Hepatocyte (in vitro differentiated cells): ENCODE measurements at regions not wholly inside any gene's neighbourhood (a gene's known extent, or its start where the extent isn't known, plus 50 kb on each side); places are given as distances from the start of the nearest gene placed in this dataset.

Experiments used
- DNase-seq: peaks from one replicate; pipeline ENCODE4 v3.0.0-alpha.2; 2016; ENCODE audit warnings: low spot score
- H2AFZ ChIP-seq: fragments of 200-600 bp; sonication (generic); 2 replicates; pipeline ENCODE4 v1.6.0; 2016; ENCODE audit warnings: antibody characterized with exemption, mild to moderate bottlenecking
- H3K27ac ChIP-seq: fragments of 200-600 bp; sonication (generic); 2 replicates; pipeline ENCODE4 v1.5.1; 2016; ENCODE audit warnings: mild to moderate bottlenecking
- H3K27me3 ChIP-seq: fragments of 200-600 bp; sonication (generic); 2 replicates; pipeline ENCODE4 v1.6.1; 2016
- H3K36me3 ChIP-seq: fragments of 200-600 bp; sonication (generic); replicated peaks from 2 replicates; pipeline ENCODE4 v1.5.1; 2016; ENCODE audit warnings: low read depth; ENCODE audit not compliant: insufficient read depth
- H3K4me1 ChIP-seq: fragments of 200-600 bp; sonication (generic); 2 replicates; pipeline ENCODE4 v1.5.1; 2016; ENCODE audit warnings: mild to moderate bottlenecking, moderate library complexity; ENCODE audit not compliant: insufficient read depth
- H3K4me2 ChIP-seq: fragments of 200-600 bp; sonication (generic); 2 replicates; pipeline ENCODE4 v1.6.0; 2016
- H3K4me3 ChIP-seq: fragments of 200-600 bp; sonication (generic); 2 replicates; pipeline ENCODE4 v1.5.1; 2016; ENCODE audit warnings: mild to moderate bottlenecking
- H3K79me2 ChIP-seq: fragments of 200-600 bp; sonication (generic); 2 replicates; pipeline ENCODE4 v1.6.0; 2017; ENCODE audit warnings: mild to moderate bottlenecking
- H3K9me2 ChIP-seq: fragments of 200-600 bp; sonication (generic); replicated peaks from 2 replicates; pipeline ENCODE4 v1.6.0; 2017; ENCODE audit warnings: mild to moderate bottlenecking; ENCODE audit not compliant: insufficient read depth
- H3K9me3 ChIP-seq: fragments of 200-600 bp; sonication (generic); 2 replicates; pipeline ENCODE4 v1.5.1; 2016; ENCODE audit warnings: low read depth, mild to moderate bottlenecking
- H4K20me1 ChIP-seq: fragments of 200-600 bp; sonication (generic); 2 replicates; pipeline ENCODE4 v1.6.0; 2016; ENCODE audit warnings: mild to moderate bottlenecking; ENCODE audit not compliant: insufficient read depth, poor library complexity, severe bottlenecking
- EZH2 ChIP-seq: fragments of 200-600 bp; sonication (generic); IDR thresholded peaks from 2 replicates; pipeline ENCODE4 v1.6.1; 2016; ENCODE audit warnings: antibody characterized with exemption, mild to moderate bottlenecking, borderline replicate concordance
- EZH2phosphoT487 ChIP-seq: fragments of 200-600 bp; sonication (generic); IDR thresholded peaks from one replicate; pipeline ENCODE4 v1.6.1; 2018; ENCODE audit warnings: antibody characterized with exemption, mild to moderate bottlenecking, low read depth, moderate library complexity; ENCODE audit not compliant: unreplicated experiment, severe bottlenecking
- WGBS: methylation state at CpG from one replicate; pipeline ENCODE4 v1.1.6; 2016; ENCODE audit warnings: low lambda C conversion rate; ENCODE audit errors: missing lambda C conversion rate; 5-methylcytosine and 5-hydroxymethylcytosine counted together
- TF ChIP-seq, protein P1 (sequence below): fragments of 200-600 bp; sonication (generic); IDR thresholded peaks from 2 replicates; pipeline ENCODE4 v1.5.1; 2016; ENCODE audit warnings: antibody characterized with exemption, mild to moderate bottlenecking; ENCODE audit not compliant: poor library complexity

DNA sequence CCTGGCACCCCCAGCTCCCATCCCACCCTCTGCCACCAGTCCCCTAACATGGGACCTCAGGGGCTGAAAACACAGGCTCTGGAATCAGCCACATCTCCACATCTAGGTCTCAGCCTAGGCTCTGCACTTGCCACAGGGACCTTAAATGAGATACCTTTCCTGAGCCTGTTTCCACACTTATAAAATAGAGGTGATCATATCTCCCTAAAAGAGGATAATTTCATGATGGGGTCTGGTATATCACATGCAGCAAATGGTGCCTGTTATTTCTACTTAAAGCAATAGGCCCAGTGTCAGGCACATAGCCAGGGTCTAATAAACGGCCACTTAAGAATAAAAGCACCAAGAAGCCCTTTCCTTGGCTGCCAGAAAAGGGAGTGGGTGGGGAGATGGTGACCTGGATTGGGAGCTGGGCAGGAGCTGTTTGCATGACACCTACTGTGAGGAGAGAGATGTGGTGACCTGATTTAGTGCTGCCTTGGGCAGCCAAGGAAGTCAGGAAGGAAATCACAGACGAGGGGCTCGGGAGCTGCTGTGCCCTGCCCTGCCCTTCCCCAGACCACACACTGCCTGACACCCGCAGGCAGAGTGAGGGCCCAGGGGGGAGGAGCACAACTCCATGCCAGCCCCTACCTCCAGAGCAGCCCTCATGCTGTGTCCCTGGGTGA lies 71.2 kb downstream of the IRF2BPL start:
- Histone ChIP-seq H3K79me2 (no peaks in the 10 kb centered on the region), H4K20me1 (no peaks in the 10 kb centered on the region), H3K27me3 (no peaks in the 10 kb centered on the region), H2AFZ (no peak overlapping the region), H3K36me3 (no peaks in the 10 kb centered on the region), H3K4me2 (peak overlapping the region; percentile 75), H3K9me2 (no peaks in the 10 kb centered on the region), H3K4me3 (no peak overlapping the region), H3K27ac (peak overlapping the region; percentile 95), H3K9me3 (no peaks in the 10 kb centered on the region), H3K4me1 (peaks cover 47% of the 10 kb centered on the region)
- WGBS = 58% methylated on average over 4 of the region's 4 CpGs
- TF ChIP-seq, protein P1, sequence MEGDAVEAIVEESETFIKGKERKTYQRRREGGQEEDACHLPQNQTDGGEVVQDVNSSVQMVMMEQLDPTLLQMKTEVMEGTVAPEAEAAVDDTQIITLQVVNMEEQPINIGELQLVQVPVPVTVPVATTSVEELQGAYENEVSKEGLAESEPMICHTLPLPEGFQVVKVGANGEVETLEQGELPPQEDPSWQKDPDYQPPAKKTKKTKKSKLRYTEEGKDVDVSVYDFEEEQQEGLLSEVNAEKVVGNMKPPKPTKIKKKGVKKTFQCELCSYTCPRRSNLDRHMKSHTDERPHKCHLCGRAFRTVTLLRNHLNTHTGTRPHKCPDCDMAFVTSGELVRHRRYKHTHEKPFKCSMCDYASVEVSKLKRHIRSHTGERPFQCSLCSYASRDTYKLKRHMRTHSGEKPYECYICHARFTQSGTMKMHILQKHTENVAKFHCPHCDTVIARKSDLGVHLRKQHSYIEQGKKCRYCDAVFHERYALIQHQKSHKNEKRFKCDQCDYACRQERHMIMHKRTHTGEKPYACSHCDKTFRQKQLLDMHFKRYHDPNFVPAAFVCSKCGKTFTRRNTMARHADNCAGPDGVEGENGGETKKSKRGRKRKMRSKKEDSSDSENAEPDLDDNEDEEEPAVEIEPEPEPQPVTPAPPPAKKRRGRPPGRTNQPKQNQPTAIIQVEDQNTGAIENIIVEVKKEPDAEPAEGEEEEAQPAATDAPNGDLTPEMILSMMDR = no peak
- TF ChIP-seq EZH2 = no peak
- TF ChIP-seq EZH2phosphoT487 = no peak
- DNase-seq = no peak

DNA sequence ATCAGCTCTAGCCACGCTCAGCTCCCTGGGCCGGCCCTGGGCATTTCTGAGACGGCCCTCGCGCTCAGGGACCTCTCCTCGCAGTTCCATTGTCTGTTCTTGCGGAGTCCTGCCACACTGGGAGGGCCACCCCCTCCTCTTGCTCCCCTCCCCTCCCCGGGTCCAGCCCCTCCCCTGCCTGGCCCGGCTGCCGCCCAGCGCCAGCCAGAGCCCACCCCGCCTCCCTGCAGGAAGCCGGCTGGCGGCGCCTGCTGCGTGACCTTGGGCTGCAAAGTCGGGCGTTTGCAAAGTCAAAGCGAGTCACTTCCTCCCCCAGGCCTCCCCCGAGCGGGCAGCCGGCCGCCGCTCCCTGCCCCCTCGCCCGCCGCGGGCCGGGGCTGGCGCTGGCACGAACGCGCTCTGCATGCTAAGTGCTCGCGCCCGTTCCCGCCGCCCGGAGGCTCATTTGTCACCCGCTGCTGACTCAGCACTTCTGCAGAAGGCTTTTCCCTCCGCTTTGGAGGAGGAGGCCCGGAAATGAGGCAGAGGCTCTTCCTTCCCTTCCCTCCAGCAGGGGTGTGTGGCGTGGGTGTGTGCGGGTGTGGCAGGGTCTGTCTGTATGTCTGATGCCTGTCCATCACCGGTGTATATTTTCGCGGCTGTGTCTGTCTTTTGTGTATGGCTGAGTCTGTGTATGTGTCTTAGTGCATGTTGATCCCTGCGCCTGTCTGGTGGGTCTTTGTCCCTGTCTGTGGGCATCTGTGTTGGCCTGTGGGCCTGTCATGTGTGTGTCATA lies 72.0 kb downstream of the IRF2BPL start:
- H2AFZ ChIP-seq = peak overlapping the region; percentile 7
- no peak overlapping the region for H3K4me3 ChIP-seq
- H3K9me2 ChIP-seq = no peaks in the 10 kb centered on the region
- H3K4me2 ChIP-seq = peak overlapping the region; percentile 75
- H3K27me3 ChIP-seq = no peaks in the 10 kb centered on the region
- no peaks in the 10 kb centered on the region for H3K9me3 ChIP-seq
- peaks cover 45% of the 10 kb centered on the region for H3K4me1 ChIP-seq
- H3K27ac ChIP-seq = peak overlapping the region; percentile 95
- H3K36me3 ChIP-seq = no peaks in the 10 kb centered on the region
- no peaks in the 10 kb centered on the region for H3K79me2 ChIP-seq
- DNase-seq = peak; percentile 97
- 4% methylated on average over 31 of the region's 48 CpGs for WGBS
- no peak for TF ChIP-seq EZH2phosphoT487
- TF ChIP-seq, protein P1 = peak; percentile 2
- H4K20me1 ChIP-seq = no peaks in the 10 kb centered on the region

DNA sequence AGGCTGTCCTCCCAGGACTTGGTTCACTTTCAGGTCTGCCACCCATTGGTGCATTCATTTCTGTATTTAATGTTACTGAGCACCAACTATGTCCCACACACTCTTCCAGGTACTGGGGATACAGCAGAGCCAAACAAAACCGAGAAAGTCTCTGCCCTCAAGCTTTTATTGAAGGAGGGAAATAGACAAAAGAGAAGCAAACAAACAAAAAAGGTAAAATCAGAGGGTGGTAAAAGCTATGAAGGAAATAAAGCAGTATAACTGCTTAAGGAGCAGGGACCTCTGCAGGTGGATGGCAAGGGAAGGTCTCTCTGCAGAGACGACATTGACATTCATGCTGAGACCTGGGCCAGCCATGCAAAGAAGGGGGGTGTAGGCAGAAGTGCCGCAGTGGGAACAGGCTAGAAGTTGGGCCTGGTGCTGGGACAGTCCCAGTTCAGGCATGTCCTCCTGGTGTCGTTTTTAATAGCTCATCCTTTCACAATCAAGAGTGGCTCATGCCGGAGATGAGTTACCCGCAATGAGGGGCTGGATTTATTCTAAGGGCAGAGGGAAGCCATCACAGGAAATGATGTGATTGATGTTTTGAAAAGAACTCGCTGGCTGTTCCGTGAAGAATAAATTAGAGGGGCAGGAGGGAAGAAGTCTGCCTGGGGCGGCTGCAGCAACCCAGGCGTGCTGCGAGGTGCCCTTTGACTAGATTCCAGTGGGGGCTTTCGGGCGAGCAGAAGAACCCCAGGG lies 72.8 kb downstream of the IRF2BPL start:
- Histone ChIP-seq H3K9me3 (no peaks in the 10 kb centered on the region), H3K4me2 (peak overlapping the region; percentile 75), H2AFZ (peak overlapping the region; percentile 7), H3K27ac (peak overlapping the region; percentile 95), H3K79me2 (no peaks in the 10 kb centered on the region), H3K9me2 (no peaks in the 10 kb centered on the region), H3K4me3 (no peak overlapping the region), H3K36me3 (no peaks in the 10 kb centered on the region), H3K4me1 (peaks cover 52% of the 10 kb centered on the region), H3K27me3 (no peaks in the 10 kb centered on the region), H4K20me1 (no peaks in the 10 kb centered on the region)
- WGBS = 16% methylated on average over 13 of the region's 13 CpGs
- no peak for TF ChIP-seq EZH2
- TF ChIP-seq EZH2phosphoT487 = no peak
- TF ChIP-seq, protein P1 = no peak
- no peak for DNase-seq
